AG08396 (cell line): ENCODE measurements at regions not wholly inside any gene's neighbourhood (a gene's known extent, or its start where the extent isn't known, plus 50 kb on each side); places are given as distances from the start of the nearest gene placed in this dataset.
"Not testable (repeated sequence)": the region's sequence is repeated elsewhere in the genome, so short reads cannot be mapped to it uniquely, and the experiment has no call there.

Source experiments
- DNase-seq: peaks from one replicate; pipeline ENCODE4 v3.0.0; 2012; ENCODE audit warnings: low spot score, mixed read lengths

DNA sequence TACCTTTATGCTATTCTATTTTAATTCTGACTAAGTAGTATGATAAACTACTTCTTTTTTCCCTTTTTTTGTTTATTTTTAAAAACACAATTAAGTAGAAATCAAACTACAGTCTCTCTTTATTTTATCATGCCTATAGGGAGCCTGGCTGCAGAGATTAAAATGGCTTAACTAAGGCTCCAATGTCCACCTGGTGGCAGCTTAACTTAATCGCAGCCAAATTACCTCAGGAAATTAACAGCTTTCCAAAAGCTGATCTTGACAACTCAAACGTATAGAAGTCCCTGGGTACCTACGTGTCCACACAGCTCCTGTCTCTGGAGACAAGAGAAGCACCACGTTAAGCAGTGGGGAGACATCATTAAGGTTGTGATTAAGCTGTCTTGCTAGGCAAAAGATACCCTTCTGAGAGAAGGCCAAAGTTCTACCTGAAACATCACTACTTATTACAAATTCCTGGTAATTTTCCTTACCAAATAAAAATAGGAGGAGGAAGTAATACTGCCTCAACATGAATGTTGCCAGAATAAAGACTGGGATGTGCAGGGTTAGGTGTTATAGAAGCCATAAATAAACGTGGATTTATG lies 63.2 kb upstream of the SNX19 start:
- DNase-seq = peak; percentile 29

DNA sequence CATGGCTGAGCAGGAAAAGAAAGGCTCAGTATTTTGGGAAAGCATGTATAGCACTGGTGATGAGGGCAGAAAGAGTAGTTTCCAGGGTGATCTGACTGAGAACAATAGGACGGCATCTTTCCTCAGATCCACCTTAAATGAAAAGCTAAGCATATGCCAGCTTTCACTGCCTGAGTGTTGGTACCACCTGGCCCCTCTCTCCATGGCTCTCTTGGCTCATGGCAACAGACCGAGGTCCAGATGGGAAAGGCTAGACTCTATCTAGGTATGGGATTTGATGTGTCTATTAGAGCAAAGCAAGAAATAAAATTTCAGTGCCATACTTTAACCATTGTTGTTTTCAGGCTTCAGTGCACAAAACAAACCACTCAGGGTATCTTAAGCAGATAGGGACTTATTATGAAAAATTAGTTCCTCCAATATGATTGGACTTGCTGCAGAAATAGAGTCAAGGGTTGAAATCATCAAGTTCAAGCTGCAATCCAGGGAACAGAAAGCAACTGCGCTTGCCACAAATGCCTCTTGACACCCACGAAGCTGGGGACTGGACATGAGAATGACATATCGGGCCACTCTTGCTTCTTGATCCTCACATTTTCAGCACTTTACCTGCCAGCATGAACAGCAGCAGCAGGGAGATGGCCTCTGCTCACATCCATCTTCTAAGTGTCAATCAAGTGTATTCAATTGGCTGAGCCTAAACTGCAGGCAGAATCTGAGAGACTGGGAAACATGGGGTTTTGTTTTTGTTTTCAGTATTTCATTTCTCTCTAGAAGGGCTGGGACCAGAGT lies 64.0 kb upstream of the SNX19 start:
- no peak for DNase-seq

DNA sequence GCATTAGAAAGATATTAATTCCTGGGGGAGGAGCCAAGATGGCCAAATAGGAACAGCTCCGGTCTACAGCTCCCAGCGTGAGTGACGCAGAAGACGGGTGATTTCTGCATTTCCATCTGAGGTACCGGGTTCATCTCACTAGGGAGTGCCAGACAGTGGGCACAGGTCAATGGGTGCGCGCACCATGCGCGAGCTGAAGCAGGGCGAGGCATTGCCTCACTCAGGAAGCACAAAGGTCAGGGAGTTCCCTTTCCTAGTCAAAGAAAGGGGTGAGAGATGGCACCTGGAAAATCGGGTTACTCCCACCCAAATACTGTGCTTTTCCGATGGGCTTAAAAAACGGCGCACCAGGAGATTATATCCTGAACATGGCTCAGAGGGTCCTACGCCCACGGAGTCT lies 68.0 kb upstream of the SNX19 start:
- not testable (repeated sequence) for DNase-seq

GRCh38 chr11:130992788-130993187 lies 76.5 kb upstream of the SNX19 start:
- DNase-seq = no peak

DNA sequence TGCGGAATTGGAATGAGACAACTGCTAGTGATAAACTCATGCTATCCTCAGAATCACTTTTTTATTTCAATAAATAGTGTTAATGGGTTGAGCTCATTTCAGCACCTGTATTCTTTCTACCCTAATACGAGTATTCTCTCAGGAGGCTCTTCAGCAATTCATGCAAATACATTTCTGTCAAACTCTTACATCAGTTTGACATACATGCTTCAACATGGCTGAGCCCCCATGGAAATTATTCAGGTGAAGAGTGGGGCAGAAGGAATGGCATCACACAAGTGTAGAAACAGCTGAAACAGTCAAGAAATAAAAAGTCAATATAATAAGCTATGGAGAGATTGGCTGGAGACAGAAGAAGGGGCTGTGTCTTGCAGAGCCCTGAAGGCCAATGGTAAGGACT lies 77.8 kb upstream of the SNX19 start:
- no peak for DNase-seq

GRCh38 chr11:130995266-130995665 lies 79.0 kb upstream of the SNX19 start:
- DNase-seq = no peak

- no peak for DNase-seq
Measured at GRCh38 chr11:130997278-130997677, 81.0 kb upstream of the SNX19 start.

- DNase-seq = peak; percentile 12
Measured at GRCh38 chr11:130999086-130999485, 82.8 kb upstream of the SNX19 start.

DNA sequence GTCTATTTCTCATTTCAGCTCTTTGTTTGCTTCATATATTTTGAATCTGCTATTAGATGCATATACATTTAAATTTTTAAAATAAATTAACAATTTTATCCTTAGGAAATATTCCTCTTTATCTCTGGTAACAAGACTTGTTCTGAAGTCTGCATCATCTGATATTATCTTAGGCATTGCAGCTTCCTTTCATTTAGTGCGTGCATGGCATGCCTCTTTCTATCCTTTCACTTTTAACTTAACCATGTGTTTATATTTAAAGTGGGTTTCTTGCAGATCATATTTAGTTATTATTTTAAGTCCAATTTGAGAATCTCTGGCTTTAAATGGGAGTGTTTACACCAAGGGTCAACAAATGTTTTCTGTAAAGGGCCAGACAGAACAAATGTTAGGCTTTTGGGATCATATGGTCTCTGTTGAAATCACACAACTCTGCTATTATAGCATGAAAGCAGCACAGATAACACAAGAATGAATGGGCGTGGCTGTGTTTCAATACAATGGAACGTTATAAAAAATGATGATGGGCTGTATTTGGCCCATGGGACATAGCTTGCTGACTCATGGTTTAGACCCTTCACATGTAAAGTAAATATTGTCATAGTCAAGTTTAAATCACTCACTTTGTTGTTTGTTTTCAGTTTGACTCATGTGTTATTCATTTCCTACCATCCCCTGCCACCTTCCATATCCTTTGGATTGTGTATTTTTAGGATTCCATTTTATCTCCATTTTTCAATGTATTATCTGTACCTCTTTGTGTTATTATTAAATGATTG lies 83.9 kb upstream of the SNX19 start:
- DNase-seq = peak; percentile 64

- DNase-seq = no peak
Measured at GRCh38 chr11:131002145-131002544, 85.9 kb upstream of the SNX19 start.

DNA sequence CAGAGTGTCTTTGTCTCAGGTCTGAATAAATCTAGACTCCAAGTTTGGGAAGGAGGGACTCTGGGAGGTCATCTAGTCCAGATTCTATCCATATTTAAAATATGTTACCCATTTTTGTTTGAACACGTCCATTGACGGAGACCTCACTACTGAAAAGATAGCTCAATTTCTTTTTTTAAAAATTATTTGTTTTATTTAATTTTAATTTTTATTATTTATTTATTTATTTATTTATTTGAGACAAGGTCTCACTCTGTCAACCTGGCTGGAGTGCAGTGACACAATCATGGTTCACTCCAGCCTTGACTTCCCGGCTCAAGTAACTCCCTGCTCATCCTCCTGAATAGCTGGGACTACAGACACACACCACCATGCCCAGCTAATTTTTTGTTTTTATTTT lies 89.5 kb upstream of the SNX19 start:
- DNase-seq = no peak

GRCh38 chr11:131025020-131025419 lies 108.7 kb upstream of the SNX19 start:
- peak; percentile 65 for DNase-seq

- DNase-seq = no peak
Measured at GRCh38 chr11:131025421-131026125, 109.3 kb upstream of the SNX19 start.

- DNase-seq = no peak
Measured at GRCh38 chr11:131027491-131027890, 111.2 kb upstream of the SNX19 start.

- DNase-seq = peak; percentile 84
Measured at GRCh38 chr11:131033151-131033651, 116.9 kb upstream of the SNX19 start.

GRCh38 chr11:131036514-131036913 lies 120.2 kb upstream of the SNX19 start:
- no peak for DNase-seq

DNA sequence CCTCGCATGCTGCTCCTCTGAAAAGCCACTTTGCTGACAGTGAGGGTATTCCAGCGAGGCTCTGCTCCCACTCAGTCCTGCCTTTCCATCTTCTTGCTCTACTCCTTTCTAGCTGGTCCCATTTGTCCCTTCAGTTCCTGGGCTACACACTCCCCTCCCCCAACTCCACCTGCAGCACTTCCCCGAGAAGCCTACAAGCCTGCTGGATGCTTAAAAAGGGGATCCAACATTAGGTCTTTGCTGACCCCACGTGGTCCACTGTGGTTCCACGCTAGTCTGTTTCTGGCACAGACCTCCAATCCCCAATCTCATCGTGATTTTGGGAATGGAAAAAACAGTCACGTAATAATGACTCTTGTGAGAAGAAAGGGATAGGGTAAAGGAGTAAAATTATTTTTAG lies 121.6 kb upstream of the SNX19 start:
- DNase-seq = no peak

DNA sequence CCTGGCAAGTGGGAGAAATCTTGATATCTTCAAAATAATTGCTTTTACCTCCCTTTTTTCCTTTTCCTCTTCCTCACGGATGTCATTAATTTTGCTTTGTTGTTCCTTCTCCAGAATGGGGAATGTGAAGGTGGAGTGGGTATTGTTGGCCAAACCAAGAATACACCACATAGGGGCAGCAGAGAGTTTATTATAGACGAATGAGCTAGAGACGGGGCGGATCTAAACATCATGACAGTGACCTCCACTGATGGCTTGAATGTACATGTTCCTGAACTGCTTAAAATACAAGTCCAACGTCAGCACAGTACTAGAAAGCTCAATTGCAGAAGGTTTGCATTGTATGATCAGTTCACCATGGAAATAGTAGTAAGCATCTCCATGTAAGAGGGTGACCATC lies 122.3 kb upstream of the SNX19 start:
- DNase-seq = no peak

GRCh38 chr11:131041331-131042040 lies 125.2 kb upstream of the SNX19 start:
- no peak for DNase-seq

DNA sequence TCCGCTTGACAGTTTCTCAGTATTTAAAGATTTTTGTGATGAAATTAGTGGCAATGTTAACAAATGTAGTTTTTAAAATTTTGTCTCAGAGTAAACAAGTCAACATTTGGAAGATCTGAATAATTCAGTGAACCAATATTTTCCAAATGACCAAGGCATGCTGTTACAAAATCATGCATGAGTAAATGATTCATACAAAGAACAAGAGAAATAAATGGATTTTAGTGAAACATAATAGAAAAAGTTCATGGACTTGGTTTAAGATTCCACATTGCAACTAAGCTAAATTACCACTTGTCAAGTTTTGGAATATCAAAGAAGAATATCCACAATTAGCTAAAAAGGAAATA lies 125.7 kb upstream of the SNX19 start:
- no peak for DNase-seq

- DNase-seq = no peak
Measured at GRCh38 chr11:131043251-131043650, 127.0 kb upstream of the SNX19 start.

GRCh38 chr11:131044851-131045250 lies 128.6 kb upstream of the SNX19 start:
- DNase-seq = no peak
